Ramos (cell line): ENCODE measurements at regions not wholly inside any gene's neighbourhood (a gene's known extent, or its start where the extent isn't known, plus 50 kb on each side); places are given as distances from the start of the nearest gene placed in this dataset.

Experiments used
- in situ Hi-C: fragments of 300-500 bp; cut with MboI; formaldehyde crosslinking; loops from one replicate; pipeline ENCODE4 v1.14.3; 2022; ENCODE audit warnings: low sequenced_read_pairs; ENCODE audit not compliant: unreplicated experiment

DNA sequence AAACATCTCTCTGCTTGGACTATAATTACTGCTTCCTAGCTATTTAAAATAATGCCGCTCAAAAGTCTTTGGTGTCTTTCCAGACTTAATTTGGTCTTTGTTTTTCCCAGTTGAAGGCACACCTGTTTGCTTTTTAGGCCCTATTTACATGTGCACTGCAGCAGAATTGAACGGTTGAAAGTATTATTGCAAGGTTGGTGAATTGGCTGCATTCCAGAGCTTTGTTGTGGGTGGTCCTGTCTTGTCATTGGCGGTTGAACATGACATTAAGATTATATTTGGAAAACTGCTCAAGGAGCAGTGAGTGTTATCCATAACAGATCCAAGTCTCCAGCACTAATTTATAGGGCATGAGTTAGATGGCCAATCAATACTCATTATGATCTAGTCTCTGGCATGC lies 656.3 kb downstream of the PTPRC start:
- in situ Hi-C loops, result no loop called here

GRCh38 chr1:199297174-199297573 lies 658.3 kb downstream of the PTPRC start:
- in situ Hi-C loops, result no loop called here

DNA sequence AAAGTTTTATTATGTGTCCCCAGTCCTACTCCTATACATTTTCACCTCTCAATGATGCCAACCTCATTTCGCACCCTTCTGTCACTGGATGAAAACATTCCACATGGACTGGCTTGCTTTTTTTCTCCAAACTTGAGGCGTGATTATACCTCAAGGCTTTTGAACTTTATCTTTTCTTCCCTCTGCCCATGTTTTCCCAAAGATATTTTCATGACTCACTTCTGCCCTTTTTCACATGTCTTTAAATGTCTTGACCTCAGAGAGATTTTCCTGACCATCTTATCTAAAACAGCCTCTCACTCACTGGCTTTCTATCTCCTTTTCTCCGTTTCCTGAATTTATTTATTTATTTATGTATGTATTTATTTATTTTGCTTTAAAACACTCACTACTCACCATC lies 659.0 kb downstream of the PTPRC start:
- in situ Hi-C loops, result no loop called here

- in situ Hi-C loops, result no loop called here
Observed at GRCh38 chr1:199298825-199299224, 660.0 kb downstream of the PTPRC start.

- in situ Hi-C loops, result no loop called here
Observed at GRCh38 chr1:199301472-199302217, 662.8 kb downstream of the PTPRC start.

DNA sequence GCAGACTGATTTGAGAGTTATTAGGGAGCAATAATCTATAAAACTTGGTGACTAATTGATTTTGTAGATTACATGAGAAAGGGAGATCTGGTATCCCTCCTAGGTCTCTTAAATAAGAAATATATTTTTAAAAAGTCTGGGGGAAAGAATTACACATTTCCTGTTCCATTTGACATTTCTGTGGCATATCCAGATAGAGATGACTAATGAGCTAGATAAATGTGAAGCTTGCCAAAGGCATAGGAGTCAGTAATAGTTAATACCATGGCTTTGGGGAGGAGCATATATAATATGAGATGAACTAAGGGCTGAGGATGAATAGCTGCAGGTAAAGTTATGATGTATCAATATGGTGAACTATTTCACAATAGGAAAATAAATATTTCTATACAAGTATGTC lies 663.7 kb downstream of the PTPRC start:
- in situ Hi-C loops, result no loop called here

DNA sequence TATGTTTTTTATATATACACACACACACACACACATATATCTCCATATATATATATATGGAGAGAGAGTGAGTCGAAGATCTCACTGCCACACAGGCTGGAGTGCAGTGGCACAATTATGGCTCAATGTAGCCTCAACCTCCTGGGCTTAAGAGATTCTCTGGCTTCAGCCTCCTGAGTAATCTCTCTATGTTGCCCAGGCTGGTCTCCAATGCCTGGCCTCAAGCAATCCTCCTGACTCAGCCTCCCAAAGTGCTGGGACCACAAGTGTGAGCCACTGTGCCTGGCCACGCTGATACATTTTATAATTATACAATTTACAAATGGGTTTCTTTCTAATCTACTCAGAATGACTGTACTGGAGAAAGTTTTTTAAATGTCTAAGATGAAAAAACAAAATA lies 664.2 kb downstream of the PTPRC start:
- in situ Hi-C loops, result no loop called here

DNA sequence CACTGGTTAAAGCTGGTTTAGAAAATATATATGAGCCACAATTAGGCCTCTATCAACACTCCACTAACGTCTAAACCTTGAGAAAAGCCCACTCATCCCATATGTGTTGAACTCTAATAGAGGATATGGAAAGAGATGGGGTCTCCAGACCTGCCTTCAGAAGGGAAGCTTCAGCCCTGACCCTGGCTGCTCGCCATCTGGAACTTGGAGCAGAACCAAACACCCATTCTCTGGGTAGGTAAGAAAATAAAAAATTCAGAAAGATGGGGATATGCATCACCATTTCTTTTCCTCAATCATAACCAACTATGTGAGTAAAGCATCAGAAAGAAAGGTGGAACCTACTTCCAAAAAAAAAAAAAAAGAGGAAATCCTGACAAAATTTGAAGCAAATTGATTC lies 666.2 kb downstream of the PTPRC start:
- in situ Hi-C loops, result no loop called here

- in situ Hi-C loops, result no loop called here
Observed at GRCh38 chr1:199307496-199308264, 668.8 kb downstream of the PTPRC start.

GRCh38 chr1:199308349-199308846 lies 669.6 kb downstream of the PTPRC start:
- in situ Hi-C loops, result no loop called here

- in situ Hi-C loops, result no loop called here
Observed at GRCh38 chr1:199310708-199311107, 671.9 kb downstream of the PTPRC start.

DNA sequence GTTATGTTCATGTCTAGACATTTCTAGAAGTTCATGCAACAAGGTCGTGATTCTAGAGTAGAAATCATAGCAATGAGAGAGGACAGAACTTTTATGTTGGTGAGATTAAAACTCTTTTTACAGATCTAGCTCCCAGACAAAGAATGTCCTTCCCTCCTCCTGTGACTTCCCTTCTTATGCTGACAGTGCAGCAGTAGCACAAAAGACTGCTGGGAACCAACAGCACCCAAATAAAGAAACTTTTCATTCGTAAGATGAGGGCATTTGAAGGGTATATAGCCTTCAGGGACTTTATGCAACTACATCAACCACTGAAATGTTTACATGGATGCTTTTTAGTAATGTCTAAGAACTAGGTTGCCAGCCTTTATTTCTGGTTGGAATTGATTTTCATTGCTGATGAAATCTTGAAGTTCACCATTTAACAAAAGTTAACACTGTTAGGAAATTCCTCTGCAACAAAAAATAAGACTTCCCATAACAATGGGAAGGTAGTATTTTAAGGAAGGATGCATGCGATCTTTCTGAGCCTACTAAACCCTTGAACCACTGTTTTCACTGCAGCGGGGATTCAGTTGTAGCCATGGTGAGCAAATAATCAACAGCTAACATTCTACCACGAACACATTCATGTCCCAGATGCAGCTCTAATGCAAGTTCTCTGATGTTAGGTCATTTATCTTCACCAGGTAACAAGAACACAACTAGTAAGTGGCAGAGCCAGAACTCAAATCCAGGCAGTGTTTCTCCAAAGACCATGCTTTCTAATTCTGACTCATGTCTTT lies 672.8 kb downstream of the PTPRC start:
- in situ Hi-C loops, result no loop called here

DNA sequence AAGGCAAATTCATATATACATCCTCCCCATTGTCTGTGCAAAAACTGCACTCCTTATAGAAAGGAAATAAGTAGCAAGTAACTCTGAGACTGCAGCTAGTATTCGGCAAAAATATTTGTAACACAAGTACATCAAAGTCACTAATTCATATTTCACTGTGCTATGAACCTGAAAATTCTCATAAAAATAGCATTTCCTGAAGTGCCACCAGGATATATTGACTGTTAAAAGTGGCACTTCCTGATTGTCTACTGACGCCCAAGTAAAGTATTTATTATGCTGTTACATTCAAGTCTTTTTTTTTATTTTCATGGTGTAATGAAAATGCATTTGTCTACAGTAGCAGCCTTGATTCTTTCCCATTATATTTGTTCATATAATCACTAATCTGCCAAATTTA lies 673.8 kb downstream of the PTPRC start:
- in situ Hi-C loops, result no loop called here

- in situ Hi-C loops, result no loop called here
Observed at GRCh38 chr1:199313444-199313843, 674.6 kb downstream of the PTPRC start.

- in situ Hi-C loops, result no loop called here
Observed at GRCh38 chr1:199319341-199319740, 680.5 kb downstream of the PTPRC start.

- in situ Hi-C loops, result no loop called here
Observed at GRCh38 chr1:199322278-199322677, 683.4 kb downstream of the PTPRC start.

DNA sequence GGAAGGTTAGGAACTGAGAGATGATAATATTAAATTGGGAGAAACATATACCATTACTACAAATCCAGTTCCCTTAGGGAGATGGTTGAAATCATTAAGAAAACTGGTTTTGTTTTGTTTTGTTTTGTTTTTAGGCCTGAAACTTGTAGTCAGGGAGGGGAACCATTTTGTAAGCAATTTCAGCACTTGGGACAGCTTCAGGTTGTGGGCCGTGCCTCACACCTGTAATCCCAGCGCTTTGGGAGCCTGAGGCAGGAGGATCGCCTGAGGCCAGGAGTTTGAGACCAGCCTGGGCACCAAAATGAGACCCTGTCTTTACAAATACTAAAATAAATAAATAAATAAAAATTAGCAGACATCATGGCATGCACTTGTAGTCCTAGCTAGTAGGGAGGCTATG lies 694.3 kb upstream of the NR5A2 start:
- in situ Hi-C loops, result no loop called here

DNA sequence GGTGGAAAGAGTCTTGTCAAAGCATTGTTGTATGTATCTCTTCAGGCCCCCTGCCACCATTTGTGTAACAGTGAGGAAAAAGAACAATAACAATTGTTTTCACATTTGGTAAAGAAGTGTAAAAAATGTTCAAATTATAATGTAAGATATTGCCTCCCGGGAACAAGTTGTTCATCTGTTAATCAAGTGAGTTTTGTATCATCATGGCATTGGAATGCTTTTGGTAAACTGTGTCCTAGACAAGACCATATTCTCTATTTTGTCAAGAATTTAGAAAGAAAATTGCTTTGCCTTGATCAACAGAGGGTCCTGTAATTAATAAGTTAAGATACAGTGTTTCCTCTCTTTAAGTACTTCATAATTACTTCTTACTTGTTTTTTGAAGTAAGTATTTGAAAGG lies 692.0 kb upstream of the NR5A2 start:
- in situ Hi-C loops, result no loop called here

DNA sequence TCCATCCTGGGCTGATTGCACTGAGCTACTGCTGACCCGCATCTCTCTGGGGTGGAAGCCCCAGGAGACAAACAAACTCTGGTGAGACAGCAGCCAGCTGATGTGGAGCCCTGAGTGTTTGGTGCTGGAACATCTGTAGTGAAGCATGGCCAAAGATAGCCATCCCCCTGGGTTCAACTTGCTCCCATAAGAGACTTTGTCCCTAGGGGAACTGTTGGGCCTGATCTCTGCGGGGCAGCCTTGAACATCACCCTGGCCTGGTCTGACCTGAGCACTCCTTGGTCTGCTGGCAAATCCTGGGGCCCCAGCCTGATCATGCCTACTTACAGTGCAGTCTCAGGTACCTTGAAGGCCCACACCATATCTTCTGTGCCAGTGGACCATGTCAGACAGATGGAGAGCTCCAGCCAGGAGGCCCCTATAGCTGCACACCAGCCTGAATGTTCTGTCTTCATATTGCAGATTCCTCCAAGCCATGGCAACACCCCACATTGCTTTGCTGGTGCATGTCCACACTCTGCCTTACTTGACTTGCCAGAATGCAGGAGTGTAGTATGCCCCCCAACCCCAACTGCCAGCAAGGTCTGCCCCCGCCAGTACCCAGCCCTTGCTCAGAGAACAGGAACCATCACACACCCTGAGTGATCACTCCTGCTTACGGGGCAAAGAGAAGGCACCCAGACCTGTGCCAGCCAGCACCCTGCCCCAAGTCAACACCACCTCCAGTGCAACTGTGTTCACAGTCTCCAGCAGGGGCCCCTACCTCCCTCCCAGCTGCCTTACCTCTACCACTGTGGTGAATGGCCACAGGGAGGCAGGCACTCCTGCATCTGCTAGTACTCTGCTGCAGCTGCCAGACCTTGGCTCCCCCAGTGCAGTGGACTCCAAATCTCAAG lies 690.5 kb upstream of the NR5A2 start:
- in situ Hi-C loops, result no loop called here

GRCh38 chr1:199338760-199339159 lies 688.8 kb upstream of the NR5A2 start:
- in situ Hi-C loops, result no loop called here
